NCI-H774 (cell line): ENCODE measurements at regions not wholly inside any gene's neighbourhood (a gene's known extent, or its start where the extent isn't known, plus 50 kb on each side); places are given as distances from the start of the nearest gene placed in this dataset.

Experiments
- DNase-seq: peaks from one replicate; lab custom pipeline; 2025; lab: John Stamatoyannopoulos, UW

- DNase-seq: no peak
Observed at GRCh38 chr11:116217441-116217840, 555.3 kb downstream of the BUD13 start.

- no peak for DNase-seq
Observed at GRCh38 chr11:116217006-116217405, 555.8 kb downstream of the BUD13 start.

DNA sequence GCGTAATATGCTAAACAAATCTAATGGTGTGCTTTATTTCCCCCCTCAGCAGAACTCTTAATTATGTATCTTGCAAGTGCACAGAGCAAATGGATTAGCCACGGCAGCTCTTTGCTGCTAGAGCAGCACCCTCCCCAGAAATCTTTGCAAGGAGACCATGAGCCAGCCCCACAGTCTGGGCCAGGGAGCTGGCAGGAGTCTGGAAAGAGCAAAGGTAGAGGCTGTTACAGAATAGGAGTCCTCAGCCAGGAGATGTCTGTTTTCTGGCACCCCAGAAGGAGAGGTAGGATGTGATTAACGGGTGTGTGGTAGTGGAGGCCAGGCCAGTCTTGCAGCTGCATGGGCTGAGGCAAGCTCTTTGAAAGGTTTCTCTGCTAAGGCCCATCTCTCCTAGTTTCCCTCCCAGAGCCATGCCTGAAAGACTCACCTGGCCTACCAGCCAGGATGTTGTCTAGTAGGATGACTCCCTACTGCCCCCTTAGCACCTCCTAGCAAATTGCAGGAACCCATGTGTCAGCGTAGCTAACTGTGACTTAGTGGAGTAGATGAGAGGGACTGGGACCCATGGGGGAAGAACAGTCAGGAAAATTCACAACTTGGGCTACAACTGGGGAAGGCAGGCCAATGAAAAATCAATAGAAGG, 557.2 kb downstream of the BUD13 start:
- DNase-seq: peak; percentile 31

- DNase-seq: no peak
Observed at GRCh38 chr11:116211147-116211546, 561.6 kb downstream of the BUD13 start.

- DNase-seq: no peak
Observed at GRCh38 chr11:116210663-116211062, 562.1 kb downstream of the BUD13 start.

DNA sequence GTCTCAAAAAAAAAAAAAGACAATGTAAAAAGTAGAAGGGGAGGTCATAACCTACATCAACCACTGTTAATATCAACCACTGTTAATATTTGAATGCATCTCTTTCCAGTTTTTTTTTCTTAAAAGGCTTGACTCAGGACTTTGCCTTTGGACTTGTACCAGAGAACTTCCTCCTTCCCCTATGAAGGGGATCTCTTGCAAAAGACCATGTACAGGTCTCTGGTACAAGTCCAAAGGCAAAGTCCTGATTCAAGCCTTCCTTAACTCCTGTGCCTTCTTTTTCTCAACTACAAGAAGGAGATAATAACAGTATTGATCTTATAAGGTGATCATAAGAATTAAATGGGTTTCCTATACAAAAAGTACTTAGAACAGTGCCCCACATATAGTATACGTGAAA, 563.5 kb downstream of the BUD13 start:
- no peak for DNase-seq

DNA sequence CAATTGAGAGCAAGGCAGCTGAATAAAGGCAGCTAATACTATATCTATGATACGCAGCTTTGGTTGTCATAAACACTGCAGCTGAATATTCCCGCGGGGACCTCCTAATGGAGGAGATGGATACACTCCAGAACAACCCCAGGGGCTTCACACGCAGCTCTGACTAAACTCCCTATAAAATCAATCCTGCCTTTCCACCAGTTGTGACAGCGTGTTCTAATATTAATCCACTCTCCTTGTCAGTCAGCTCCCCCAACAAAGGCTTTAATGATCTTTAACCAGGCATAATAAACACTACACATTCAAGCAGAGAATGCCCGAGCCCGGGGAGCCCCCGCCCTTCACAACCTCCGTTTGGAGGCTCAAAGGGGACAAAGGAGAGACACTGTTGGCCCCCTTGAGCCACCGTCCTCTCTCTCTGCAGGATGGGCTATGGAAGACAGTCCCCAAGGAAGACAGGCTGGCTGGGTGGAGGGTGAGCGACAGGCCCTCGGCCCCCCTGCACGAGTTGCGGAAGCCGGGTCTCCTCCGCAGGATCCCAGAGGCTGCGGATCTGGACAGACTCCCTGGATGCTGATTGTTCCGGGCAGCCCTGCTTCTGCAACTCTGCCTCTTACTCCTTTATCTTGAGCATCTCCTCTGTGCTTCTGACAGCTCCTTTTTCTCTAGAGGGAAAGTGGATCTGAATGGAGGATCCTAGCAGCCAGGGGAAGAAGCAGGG, 565.2 kb downstream of the BUD13 start:
- no peak for DNase-seq

GRCh38 chr11:116207019-116207418, 565.8 kb downstream of the BUD13 start:
- no peak for DNase-seq

DNA sequence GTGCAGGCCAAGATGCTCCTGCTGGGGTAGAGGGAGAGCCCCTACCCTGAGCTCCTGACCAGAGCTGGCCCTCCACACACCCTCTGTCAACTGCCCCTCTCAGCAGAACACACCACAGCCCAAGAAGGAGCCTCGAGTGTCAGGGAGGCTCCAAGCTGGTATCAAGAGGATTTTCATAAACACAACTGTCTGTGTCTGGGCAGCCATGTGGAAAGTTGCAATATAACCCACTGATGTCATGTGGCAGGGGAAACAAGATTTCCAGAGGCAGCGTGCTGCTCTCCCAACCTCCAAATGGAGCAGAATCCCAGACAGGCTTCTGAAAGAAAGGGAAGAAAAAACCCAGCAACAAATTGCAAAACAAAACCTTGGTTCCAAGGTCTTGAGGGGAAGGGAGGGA, 569.9 kb downstream of the BUD13 start:
- no peak for DNase-seq

GRCh38 chr11:116200564-116200963, 572.2 kb downstream of the BUD13 start:
- DNase-seq: no peak

DNA sequence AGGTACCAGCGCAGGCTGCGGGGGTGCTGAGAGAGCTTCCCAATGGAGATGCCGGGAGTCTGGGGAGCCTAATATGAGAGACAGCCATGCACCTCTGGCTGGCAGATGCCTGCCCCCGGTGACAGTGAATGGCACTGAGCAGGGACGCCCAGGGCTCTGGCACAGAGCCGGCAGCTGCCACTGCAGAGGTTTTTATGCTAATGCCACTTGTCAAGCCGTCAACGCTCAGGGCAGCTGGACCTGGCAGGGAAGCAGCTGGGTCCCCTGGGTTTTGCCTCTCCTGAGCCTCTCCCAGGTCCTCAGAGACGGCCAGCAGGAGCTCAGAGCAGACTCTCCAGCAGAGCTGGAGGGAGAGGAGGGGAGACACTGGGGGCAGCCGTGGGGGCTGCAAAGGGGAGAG, 573.6 kb downstream of the BUD13 start:
- DNase-seq: peak; percentile 81

DNA sequence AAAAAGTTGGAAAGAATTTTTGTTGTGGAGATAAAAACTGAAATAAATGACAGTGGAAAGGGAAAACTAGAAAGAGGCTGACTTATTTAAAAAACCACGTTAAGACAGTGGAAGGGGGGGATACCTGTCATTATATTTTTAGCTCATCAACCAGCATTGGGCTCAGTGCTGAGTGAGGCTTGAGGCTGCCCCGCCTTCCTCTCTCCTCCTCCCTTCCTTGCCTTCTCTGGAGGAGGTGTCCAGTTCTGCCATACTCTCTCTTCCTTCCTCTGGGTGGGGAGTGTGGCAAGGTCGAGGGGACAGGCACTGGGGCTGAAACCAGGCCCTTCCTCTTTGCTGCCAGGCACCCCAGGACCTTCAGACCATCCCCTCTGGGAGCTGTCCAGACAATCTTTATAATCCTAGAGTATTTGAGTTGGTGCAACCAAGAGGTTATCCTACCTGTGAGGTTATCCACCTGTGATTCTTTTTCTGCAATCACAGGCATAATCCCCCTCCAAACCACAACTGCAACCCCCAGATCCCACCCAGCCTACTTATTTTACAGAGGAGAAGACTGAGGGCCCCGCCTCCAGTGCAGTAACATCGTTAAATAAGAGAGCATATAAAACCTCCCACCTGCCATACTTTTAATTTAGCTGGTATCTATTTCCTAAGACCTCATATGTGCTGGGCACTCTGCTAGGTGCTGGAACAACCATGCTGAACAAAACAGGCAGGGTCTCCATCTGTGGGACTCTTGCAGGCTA, 578.5 kb downstream of the BUD13 start:
- no peak for DNase-seq

- DNase-seq: peak; percentile 67
Observed at GRCh38 chr11:116193321-116194131, 579.3 kb downstream of the BUD13 start.

GRCh38 chr11:116192509-116193210, 580.1 kb downstream of the BUD13 start:
- no peak for DNase-seq

- no peak for DNase-seq
Observed at GRCh38 chr11:116190861-116191260, 581.9 kb downstream of the BUD13 start.

- DNase-seq: no peak
Observed at GRCh38 chr11:116189408-116190170, 583.2 kb downstream of the BUD13 start.

GRCh38 chr11:116188350-116188749, 584.4 kb downstream of the BUD13 start:
- no peak for DNase-seq

GRCh38 chr11:116187026-116187425, 585.8 kb downstream of the BUD13 start:
- DNase-seq: no peak

- no peak for DNase-seq
Observed at GRCh38 chr11:116185551-116185950, 587.2 kb downstream of the BUD13 start.

- DNase-seq: no peak
Observed at GRCh38 chr11:116184763-116185162, 588.0 kb downstream of the BUD13 start.
